ENCODE measurements at regions not wholly inside any gene's neighbourhood (a gene's known extent, or its start where the extent isn't known, plus 50 kb on each side); places are given as distances from the start of the nearest gene placed in this dataset.

DNA sequence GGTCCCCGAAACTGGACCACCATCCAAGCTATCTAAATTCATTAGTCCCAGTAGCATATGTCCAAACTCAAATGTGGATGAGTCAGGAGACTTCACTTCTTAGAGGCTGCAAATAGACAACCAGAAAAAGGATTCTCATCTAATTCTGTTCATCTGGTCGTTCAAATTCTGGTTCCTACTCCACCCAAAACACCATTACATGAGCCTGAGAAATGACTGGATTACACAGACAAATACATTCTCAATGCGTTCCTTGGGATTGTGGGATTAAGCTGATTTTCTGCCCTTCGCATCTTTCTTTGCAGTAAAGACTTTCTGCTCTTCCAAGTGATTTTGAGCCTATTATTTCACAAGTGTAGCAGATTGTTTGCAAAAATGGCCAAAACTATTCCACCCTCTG lies 472.3 kb upstream of the PROK2 start:
- Mint-ChIP-seq H3K36me3 (ENCODE audit: insufficient read depth in 2 of 2) (peaks cover 1 to 9% of the 10 kb centered on the region in 2 donors), H3K27ac (no peak overlapping the region), H3K9me3 (peaks cover 0 to 5% of the 10 kb centered on the region in 2 donors), H3K4me1 (ENCODE audit: low read depth) (peaks cover 56% of the 10 kb centered on the region), H3K27me3 (ENCODE audit: low read depth) (no peaks in the 10 kb centered on the region), H3K4me3 (no peak overlapping the region)
- no peak for ATAC-seq (replicated peaks in 1 of 2)
- no peak for DNase-seq

- no peak overlapping the region for H3K27ac Mint-ChIP-seq
- H3K27me3 Mint-ChIP-seq (ENCODE audit: low read depth), result no peaks in the 10 kb centered on the region
- DNase-seq (no peak), ATAC-seq (replicated peaks in 1 of 2) (no peak)
- H3K4me3 Mint-ChIP-seq, result no peak overlapping the region
- peaks cover 0 to 5% of the 10 kb centered on the region in 2 donors for H3K9me3 Mint-ChIP-seq
- peaks cover 1 to 9% of the 10 kb centered on the region in 2 donors for H3K36me3 Mint-ChIP-seq (ENCODE audit: insufficient read depth in 2 of 2)
- H3K4me1 Mint-ChIP-seq (ENCODE audit: low read depth), result peaks cover 53% of the 10 kb centered on the region
Observed at GRCh38 chr3:72256716-72257115, 471.8 kb upstream of the PROK2 start.

GRCh38 chr3:72255791-72256559 lies 471.0 kb upstream of the PROK2 start:
- ATAC-seq (replicated peaks in 1 of 2) (no peak), DNase-seq (peak in 1 of 2 donors; percentile 31)
- peaks cover 45% of the 10 kb centered on the region for H3K4me1 Mint-ChIP-seq (ENCODE audit: low read depth)
- H3K27ac Mint-ChIP-seq, result no peak overlapping the region
- H3K27me3 Mint-ChIP-seq (ENCODE audit: low read depth), result no peaks in the 10 kb centered on the region
- H3K36me3 Mint-ChIP-seq (ENCODE audit: insufficient read depth in 2 of 2), result peaks cover 1 to 9% of the 10 kb centered on the region in 2 donors
- peak overlapping the region in 1 of 2 donors; percentile 15 for H3K4me3 Mint-ChIP-seq
- H3K9me3 Mint-ChIP-seq, result peaks cover 0 to 5% of the 10 kb centered on the region in 2 donors

- Mint-ChIP-seq H3K4me1 (ENCODE audit: low read depth) (peaks cover 38% of the 10 kb centered on the region), H3K27ac (no peak overlapping the region), H3K27me3 (ENCODE audit: low read depth) (peaks cover under 1% of the 10 kb centered on the region), H3K36me3 (ENCODE audit: insufficient read depth in 2 of 2) (peaks cover 1 to 9% of the 10 kb centered on the region in 2 donors), H3K4me3 (no peak overlapping the region), H3K9me3 (peaks cover 0 to 5% of the 10 kb centered on the region in 2 donors)
- ATAC-seq (replicated peaks in 1 of 2), result no peak
- DNase-seq, result no peak
Observed at GRCh38 chr3:72255191-72255590, 470.2 kb upstream of the PROK2 start.

- H3K9me3 Mint-ChIP-seq, result peaks cover 0 to 5% of the 10 kb centered on the region in 2 donors
- H3K4me1 Mint-ChIP-seq (ENCODE audit: low read depth), result peaks cover 31% of the 10 kb centered on the region
- peaks cover 1 to 9% of the 10 kb centered on the region in 2 donors for H3K36me3 Mint-ChIP-seq (ENCODE audit: insufficient read depth in 2 of 2)
- no peak overlapping the region for H3K27ac Mint-ChIP-seq
- ATAC-seq (replicated peaks in 1 of 2) (no peak), DNase-seq (no peak)
- H3K27me3 Mint-ChIP-seq (ENCODE audit: low read depth), result peaks cover 6% of the 10 kb centered on the region
- no peak overlapping the region for H3K4me3 Mint-ChIP-seq
Observed at GRCh38 chr3:72254483-72254882, 469.5 kb upstream of the PROK2 start.

DNA sequence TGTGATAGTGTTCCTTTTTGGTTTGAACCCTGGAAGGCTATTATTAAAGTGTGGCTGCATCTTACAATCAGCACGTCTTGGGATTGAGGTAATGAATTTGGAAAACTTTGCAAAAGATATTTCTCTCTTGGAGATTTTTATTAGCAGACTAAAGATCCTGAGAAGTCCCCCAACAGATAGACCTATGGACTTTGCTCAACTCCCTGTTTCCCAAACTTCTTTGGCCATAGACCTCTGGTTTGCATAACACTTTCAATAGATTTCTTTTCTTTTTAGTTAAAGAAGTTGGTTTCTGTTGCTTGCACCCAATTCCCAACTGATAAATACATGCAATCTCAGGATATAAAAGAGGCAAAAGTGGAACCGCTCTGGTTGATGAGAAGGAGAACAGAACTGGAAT lies 465.8 kb upstream of the PROK2 start:
- H3K27me3 Mint-ChIP-seq (ENCODE audit: low read depth), result peaks cover 12% of the 10 kb centered on the region
- no peak overlapping the region for H3K4me3 Mint-ChIP-seq

DNA sequence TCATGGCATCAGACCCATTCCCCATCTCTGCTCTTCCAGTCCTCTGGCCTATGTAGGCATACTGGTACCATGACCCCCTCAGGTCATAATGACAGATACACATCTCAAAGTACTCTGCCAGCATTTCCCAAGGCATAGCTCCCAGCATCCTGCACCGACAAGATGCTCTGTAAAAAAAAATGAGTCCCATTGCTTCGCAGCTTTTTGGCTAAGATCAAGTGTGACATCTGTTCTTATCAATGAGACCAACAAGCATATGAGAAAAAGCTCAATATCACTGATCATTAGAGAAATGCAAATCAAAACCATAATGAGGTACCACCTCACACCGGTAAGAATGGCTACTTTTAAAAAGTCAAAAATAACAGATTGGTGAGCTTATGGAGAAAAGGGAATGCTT lies 463.9 kb upstream of the PROK2 start:
- Mint-ChIP-seq H3K4me1 (ENCODE audit: low read depth) (peaks cover 9% of the 10 kb centered on the region), H3K27me3 (ENCODE audit: low read depth) (peaks cover 20% of the 10 kb centered on the region), H3K27ac (no peak overlapping the region), H3K9me3 (no peaks in the 10 kb centered on the region), H3K4me3 (no peak overlapping the region), H3K36me3 (ENCODE audit: insufficient read depth in 2 of 2) (no peaks in the 10 kb centered on the region)
- ATAC-seq (replicated peaks in 1 of 2), result no peak
- no peak for DNase-seq

More for the DNA sequence above, 465.8 kb upstream of the PROK2 start:
- DNase-seq (no peak), ATAC-seq (replicated peaks in 1 of 2) (no peak)
- Mint-ChIP-seq H3K27ac (no peak overlapping the region), H3K9me3 (no peaks in the 10 kb centered on the region), H3K4me1 (ENCODE audit: low read depth) (peaks cover 11% of the 10 kb centered on the region), H3K36me3 (ENCODE audit: insufficient read depth in 2 of 2) (no peaks in the 10 kb centered on the region)

DNA sequence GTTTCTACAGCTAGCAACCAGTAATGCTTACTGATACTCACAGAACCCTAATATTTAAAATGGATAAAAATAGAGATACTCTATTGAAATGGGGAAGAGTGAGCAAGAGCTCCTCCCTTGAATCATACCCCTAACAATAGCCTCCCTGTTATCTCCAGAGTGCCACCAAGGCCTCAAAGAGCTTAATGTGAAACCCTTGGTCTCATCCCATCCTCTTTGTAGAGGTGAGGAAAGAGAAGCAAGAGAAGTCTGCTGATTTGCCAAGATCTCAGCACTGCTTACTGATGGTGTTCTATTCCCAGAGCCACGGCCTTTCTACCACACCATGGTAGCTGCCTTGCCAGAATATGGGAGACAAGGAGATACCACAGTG lies 463.4 kb upstream of the PROK2 start:
- Mint-ChIP-seq H3K27ac (no peak overlapping the region), H3K9me3 (no peaks in the 10 kb centered on the region), H3K4me3 (no peak overlapping the region), H3K4me1 (ENCODE audit: low read depth) (peaks cover 9% of the 10 kb centered on the region), H3K27me3 (ENCODE audit: low read depth) (peaks cover 21% of the 10 kb centered on the region), H3K36me3 (ENCODE audit: insufficient read depth in 2 of 2) (no peaks in the 10 kb centered on the region)
- DNase-seq (no peak), ATAC-seq (replicated peaks in 1 of 2) (no peak)

- Mint-ChIP-seq H3K27me3 (ENCODE audit: low read depth) (peaks cover 21% of the 10 kb centered on the region), H3K36me3 (ENCODE audit: insufficient read depth in 2 of 2) (no peaks in the 10 kb centered on the region), H3K4me1 (ENCODE audit: low read depth) (peaks cover 9% of the 10 kb centered on the region), H3K4me3 (no peak overlapping the region), H3K9me3 (no peaks in the 10 kb centered on the region), H3K27ac (no peak overlapping the region)
- DNase-seq (no peak), ATAC-seq (replicated peaks in 1 of 2) (no peak)
Observed at GRCh38 chr3:72247645-72248388, 462.9 kb upstream of the PROK2 start.

DNA sequence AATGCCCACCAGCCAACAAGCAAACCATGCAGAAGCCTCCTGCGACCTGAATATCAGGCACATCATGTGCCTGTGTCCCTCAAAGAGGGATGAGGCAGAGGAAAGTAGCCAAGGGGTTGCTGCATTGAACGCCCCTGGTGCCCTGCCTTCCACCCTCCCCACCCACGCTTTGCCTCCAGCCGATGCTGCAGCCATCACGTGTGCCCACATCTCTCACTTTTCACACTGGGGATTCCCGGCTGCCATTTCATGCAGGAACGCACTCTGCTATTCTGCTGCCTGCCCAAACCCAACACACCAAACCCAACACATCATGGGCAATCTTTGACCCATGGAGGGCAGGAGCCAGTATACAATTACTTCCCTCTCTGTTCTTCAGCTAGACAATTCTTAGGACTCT lies 462.2 kb upstream of the PROK2 start:
- DNase-seq (no peak), ATAC-seq (replicated peaks in 1 of 2) (no peak)
- Mint-ChIP-seq H3K4me3 (no peak overlapping the region), H3K4me1 (ENCODE audit: low read depth) (peaks cover 16% of the 10 kb centered on the region), H3K27ac (no peak overlapping the region), H3K36me3 (ENCODE audit: insufficient read depth in 2 of 2) (no peaks in the 10 kb centered on the region), H3K9me3 (no peaks in the 10 kb centered on the region), H3K27me3 (ENCODE audit: low read depth) (peaks cover 21% of the 10 kb centered on the region)

GRCh38 chr3:72246685-72247084 lies 461.7 kb upstream of the PROK2 start:
- no peak for ATAC-seq (replicated peaks in 1 of 2)
- Mint-ChIP-seq H3K9me3 (no peaks in the 10 kb centered on the region), H3K27me3 (ENCODE audit: low read depth) (peaks cover 21% of the 10 kb centered on the region)

DNA sequence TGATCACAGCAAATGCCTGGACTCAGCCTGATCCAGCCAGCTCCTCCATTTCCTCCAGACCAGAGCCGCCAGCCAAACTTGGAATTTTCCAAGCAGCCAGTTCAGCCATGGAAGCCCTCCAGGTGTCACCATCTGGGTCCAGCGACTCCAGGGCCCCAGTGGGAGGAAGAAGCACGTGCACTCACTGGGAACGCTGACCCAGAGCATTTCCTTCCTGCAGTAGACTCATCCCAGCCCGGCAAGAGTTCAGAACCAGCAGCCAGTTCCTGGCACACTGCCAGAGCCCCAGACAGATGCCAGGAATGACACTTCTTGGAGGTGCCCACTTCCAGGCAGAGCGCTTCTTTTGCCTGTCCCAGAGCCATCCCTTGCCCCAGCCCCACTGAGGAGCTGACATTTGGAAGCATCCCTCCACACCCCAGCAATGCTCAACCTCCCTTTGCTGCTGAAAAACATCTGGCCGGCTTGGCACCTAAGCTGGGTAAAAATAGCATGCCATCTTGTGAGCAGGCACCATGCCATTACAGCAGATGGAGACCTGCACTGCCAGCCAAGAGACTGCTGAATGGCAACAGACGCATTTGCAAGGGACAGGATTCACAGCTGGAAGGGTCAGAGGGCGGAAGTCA lies 460.3 kb upstream of the PROK2 start:
- no peak overlapping the region for H3K27ac Mint-ChIP-seq

More at GRCh38 chr3:72246685-72247084, 461.7 kb upstream of the PROK2 start:
- Mint-ChIP-seq H3K36me3 (ENCODE audit: insufficient read depth in 2 of 2) (no peaks in the 10 kb centered on the region), H3K27ac (no peak overlapping the region), H3K4me1 (ENCODE audit: low read depth) (peaks cover 20% of the 10 kb centered on the region), H3K4me3 (no peak overlapping the region)
- DNase-seq, result no peak

DNA sequence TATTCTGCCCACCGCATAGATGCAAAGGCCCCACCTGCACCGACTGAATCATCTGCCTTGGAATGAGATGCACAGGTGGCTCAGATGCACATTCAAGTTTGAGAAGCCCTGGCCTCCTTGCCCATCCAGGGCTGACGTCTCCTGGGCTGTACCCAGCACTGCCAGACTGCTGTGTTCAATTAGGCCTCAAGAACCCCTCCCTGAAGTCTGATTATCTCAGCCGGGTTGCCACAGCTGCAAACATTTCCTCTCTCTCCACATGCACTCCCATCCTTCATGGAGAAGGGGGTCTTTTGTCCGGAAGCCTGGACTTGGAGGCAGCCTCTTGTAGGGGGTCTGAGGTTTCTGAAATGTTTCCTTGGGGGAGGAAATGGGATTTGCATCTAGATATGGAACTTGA lies 459.4 kb upstream of the PROK2 start:
- Mint-ChIP-seq H3K27me3 (ENCODE audit: low read depth) (peaks cover 15% of the 10 kb centered on the region), H3K4me1 (ENCODE audit: low read depth) (peaks cover 24% of the 10 kb centered on the region), H3K36me3 (ENCODE audit: insufficient read depth in 2 of 2) (no peaks in the 10 kb centered on the region), H3K27ac (no peak overlapping the region), H3K4me3 (no peak overlapping the region), H3K9me3 (no peaks in the 10 kb centered on the region)
- DNase-seq (no peak), ATAC-seq (replicated peaks in 1 of 2) (no peak)

More for the DNA sequence above, 460.3 kb upstream of the PROK2 start:
- H3K9me3 Mint-ChIP-seq, result no peaks in the 10 kb centered on the region
- H3K4me3 Mint-ChIP-seq, result no peak overlapping the region
- ATAC-seq (replicated peaks in 1 of 2), result no peak
- no peak for DNase-seq
- H3K36me3 Mint-ChIP-seq (ENCODE audit: insufficient read depth in 2 of 2), result no peaks in the 10 kb centered on the region
- peaks cover 24% of the 10 kb centered on the region for H3K4me1 Mint-ChIP-seq (ENCODE audit: low read depth)
- peaks cover 21% of the 10 kb centered on the region for H3K27me3 Mint-ChIP-seq (ENCODE audit: low read depth)
